HG03460 (cell line): ENCODE measurements at regions not wholly inside any gene's neighbourhood (a gene's known extent, or its start where the extent isn't known, plus 50 kb on each side); places are given as distances from the start of the nearest gene placed in this dataset.

Experiments used
- ATAC-seq: cut with Tn5 transposase; IDR thresholded peaks from one replicate; pipeline ENCODE4 v1.9.1; 2021; ENCODE audit not compliant: unreplicated experiment

GRCh38 chr10:44199991-44200655 lies 184.8 kb downstream of the CXCL12 start:
- no peak for ATAC-seq

DNA sequence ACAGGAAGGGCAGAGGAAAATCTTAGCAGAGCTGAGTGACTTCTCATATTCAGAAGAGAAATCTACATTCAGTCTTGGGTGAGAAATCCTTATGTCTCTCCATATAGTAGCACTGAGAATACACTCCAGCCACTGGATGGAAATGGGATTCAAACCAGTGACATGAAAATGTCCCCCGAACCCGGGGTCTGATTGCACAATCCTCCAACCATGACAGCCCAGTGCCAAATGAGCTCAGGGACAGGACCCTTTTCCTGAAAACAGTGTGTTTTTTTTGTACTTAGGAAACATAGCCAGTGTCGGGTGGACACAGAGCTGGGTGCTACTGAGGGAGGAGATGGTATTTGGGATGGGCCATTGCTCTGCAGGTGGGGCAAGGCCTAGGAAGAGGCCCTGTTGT lies 185.6 kb downstream of the CXCL12 start:
- no peak for ATAC-seq

DNA sequence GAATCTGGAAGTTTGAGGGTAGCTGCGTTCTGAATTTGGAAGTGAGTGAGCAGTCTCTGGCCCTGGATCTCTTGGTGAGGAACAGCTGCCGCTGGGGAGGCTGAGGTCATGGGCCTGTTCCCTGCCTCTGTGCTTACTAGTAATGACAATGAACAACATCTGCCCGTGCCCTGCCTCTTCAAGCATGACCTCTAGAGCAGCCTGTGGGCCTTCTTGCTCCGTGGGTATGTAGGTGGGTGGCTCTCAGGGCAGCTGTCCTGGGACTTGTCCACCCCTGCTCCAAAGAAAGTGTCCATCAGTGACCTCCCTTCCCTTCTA lies 186.2 kb downstream of the CXCL12 start:
- ATAC-seq: no peak

- ATAC-seq: no peak
Observed at GRCh38 chr10:44198096-44198779, 186.7 kb downstream of the CXCL12 start.

GRCh38 chr10:44197646-44198045 lies 187.3 kb downstream of the CXCL12 start:
- ATAC-seq: no peak

DNA sequence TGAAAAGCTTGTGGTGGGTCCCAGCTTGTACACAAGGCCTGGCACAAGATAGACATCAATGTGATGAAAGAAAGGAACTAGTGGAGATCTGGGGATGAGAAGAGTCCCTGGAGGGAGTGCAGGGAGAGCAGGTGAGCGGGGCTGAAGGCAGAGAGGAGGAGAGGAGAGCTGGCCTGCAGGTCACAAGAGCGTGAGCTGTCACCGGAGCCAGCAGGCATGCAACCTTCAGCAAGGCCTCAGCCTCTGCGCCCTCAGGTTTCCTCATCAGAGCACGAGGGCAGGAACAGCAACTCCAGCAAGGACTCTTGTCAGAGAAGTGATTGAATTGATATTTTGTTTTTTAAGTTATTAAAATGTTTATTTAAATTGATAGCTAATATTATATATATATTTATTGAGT lies 188.6 kb downstream of the CXCL12 start:
- no peak for ATAC-seq

DNA sequence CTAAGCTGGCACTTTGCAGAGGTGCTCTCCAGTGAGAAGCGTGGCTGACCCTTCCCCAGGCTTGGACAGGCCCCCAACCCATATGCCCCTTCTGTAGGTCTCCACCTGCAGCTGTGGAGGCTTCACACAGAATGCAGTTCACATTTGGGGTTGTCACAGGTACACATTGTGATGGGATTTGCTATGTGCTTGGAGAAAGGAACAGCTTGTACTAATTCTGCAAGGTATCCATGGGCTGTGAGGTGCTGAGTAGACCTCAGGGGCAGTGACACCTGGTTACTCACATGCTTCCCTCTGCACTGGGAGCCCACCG lies 188.9 kb downstream of the CXCL12 start:
- no peak for ATAC-seq

DNA sequence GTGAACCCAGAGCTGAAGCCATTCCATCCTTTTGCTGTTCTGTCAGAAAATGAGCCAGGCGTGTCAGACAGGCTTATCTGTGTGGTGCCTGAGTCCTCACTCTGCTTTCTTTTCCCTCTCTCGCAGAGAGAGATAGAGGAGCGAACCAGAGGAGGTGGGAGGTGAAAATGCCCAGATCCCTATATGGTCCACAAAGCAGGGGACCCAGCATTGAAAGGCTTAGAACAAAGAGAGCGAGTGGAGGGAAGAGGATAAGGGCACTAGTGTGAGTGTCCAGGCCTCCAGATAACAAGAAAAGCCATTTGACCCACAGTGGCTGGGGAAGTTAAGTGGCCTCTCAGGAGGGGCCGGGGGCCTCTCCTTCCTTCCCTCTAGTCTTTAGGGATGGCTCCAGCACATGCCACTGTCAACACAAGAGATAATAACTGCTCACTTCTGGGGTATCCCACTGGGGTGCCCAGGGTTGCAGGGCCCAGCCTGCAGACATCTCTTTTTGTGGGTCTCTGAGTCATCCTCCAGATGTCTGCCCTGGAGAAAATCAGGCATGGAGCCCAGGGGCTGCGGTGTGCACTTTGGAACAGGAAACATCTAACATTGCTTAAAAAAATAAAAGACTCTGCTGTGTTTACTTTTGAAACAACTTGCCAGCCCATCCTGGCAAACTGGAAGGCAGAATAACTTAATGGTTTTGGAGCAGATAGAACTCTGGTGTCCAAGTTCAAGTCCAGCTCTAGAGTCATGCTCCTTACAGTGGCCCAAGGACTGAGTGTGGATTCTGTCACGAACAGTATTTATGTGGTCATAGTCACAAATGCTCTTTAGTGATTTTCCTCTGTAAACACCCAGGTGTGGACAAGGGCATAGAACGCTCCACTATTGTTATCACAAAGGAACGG lies 189.5 kb downstream of the CXCL12 start:
- no peak for ATAC-seq

GRCh38 chr10:44194435-44194834 lies 190.5 kb downstream of the CXCL12 start:
- no peak for ATAC-seq

- no peak for ATAC-seq
Observed at GRCh38 chr10:44193567-44194220, 191.2 kb downstream of the CXCL12 start.

GRCh38 chr10:44193166-44193565 lies 191.7 kb downstream of the CXCL12 start:
- ATAC-seq: no peak

DNA sequence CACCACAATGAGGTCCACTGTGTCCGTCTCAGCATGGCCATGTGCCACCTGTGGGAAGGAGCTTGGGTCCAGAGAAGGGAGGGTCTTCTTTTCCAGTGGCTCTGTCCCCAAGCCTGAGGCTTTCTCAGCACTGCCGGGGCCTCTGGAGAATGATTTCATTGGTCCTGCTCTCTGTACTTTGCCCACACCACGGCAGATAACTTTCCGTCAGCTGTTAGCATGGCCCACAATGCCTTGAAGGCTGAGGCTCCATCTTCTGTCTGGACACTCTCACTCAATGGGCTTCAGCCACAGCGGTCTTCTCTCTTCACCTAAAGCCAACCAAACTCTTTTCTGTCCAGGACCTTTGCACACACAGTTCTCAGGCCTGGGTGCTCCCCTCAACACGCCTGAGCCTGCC lies 192.5 kb downstream of the CXCL12 start:
- no peak for ATAC-seq

DNA sequence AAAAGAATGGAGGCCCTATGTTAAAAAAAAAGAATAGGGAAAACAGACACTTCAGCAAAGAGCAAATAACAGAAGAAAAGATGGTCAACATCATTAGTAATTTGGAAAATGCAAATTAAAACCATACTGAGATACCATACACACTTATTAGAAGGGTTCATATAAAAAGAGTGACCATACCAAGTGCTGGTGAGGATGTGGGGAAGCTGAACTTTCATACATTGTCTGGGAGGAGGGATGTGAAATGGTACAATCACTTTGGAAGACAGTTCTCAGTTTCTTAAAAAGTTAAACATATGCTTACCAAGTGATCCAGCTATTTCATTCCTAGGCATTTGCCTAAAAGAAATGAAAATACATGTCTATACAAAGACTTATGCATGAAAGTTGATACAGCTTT lies 194.4 kb downstream of the CXCL12 start:
- no peak for ATAC-seq

- ATAC-seq: no peak
Observed at GRCh38 chr10:44186821-44187220, 198.1 kb downstream of the CXCL12 start.

DNA sequence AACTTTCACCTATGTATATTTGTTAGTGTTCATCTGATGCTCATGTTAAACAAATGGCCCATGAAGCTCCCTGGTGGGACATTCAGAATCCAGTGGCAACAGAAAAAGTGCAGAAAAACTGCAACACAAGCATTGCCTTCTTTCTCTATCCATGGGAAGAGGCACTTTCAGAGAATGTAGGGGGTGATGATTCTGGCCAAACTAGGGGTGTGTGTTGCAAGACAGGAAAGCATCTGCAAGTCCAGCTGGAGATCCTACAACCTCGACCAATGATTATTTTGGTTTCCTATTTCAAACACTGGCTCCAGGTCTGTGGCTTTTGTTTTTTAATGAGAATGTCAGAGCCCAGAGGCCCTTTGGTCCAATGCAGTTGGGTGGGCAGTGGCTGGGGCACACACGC lies 198.7 kb downstream of the CXCL12 start:
- ATAC-seq: no peak

- ATAC-seq: no peak
Observed at GRCh38 chr10:44185315-44185666, 199.6 kb downstream of the CXCL12 start.

- ATAC-seq: no peak
Observed at GRCh38 chr10:44184633-44185314, 200.1 kb downstream of the CXCL12 start.

- ATAC-seq: no peak
Observed at GRCh38 chr10:44183667-44184632, 200.9 kb downstream of the CXCL12 start.

DNA sequence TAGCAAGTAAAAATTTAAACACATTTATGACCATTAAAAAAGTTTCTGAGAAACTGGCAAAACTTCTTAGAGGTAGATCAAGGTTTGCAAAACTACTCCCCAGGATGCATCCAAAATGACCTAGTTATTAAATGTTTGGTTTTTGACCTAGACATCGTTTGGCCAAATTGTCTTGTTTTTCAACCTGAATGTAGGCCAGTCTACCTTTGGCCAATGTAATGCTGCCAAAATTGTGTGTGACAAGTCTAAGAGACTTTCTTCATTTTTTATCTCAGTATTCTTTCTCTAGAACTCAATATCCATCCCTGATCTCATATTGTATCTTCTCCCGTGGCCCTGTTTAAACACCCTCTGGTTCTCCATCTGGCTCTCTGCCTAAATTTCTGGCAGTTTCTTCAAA lies 202.0 kb downstream of the CXCL12 start:
- no peak for ATAC-seq
